Fibroblast of mammary gland (primary cell): ENCODE measurements at regions not wholly inside any gene's neighbourhood (a gene's known extent, or its start where the extent isn't known, plus 50 kb on each side); places are given as distances from the start of the nearest gene placed in this dataset.
A peak's percentile ranks its signal among the peaks of the same experiment; 100 is the strongest.

Experiments used
- DNase-seq: peaks from one replicate; pipeline ENCODE4 v3.0.0-alpha.2; 2010; ENCODE audit warnings: low read depth
- H3K4me3 ChIP-seq: 2 replicates; pipeline ENCODE4 v1.5.1; 2011; ENCODE audit warnings: low read depth, mild to moderate bottlenecking, low read length, moderate library complexity; ENCODE audit not compliant: control insufficient read depth
- CTCF ChIP-seq: conservative IDR thresholded peaks from 2 replicates; pipeline ENCODE4 v1.5.1; 2011; ENCODE audit warnings: low read depth, low read length, inconsistent platforms; ENCODE audit not compliant: control insufficient read depth, insufficient read depth

- no peak for TF ChIP-seq CTCF
- H3K4me3 ChIP-seq = no peak overlapping the region
- DNase-seq = no peak
Measured at GRCh38 chr1:93808871-93809270, 70.1 kb downstream of the DNTTIP2 start.

GRCh38 chr1:93807311-93807930 lies 71.6 kb downstream of the DNTTIP2 start:
- DNase-seq = no peak
- TF ChIP-seq CTCF = no peak
- H3K4me3 ChIP-seq = no peak overlapping the region

DNA sequence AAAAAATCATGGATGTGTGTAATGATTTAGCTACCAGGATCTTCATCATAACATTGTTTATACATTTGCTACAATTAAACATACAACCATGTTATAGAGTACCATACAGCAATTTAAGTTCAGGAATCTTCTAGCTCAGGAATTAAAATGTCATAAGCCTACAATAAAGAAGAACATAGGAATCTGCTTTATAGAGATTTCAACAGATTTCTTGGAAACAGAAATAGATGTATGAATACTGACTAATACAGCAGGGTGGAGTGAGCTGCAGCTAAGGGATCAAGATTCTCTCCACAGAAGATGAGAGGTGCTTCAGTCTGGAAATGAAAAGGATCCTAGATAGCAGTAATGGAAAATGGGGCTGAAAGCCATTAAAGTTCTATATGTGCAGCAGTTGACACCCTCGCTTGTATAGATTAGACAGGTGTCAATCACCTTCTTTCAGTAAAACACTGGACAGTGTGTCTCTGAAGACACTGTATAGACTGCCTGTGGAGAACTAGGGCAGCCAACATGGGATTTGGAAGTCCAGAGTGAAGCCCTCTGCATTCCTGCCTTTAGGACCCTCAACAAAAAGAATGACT lies 73.9 kb downstream of the DNTTIP2 start:
- TF ChIP-seq CTCF = no peak
- DNase-seq = peak; percentile 60
- H3K4me3 ChIP-seq = no peak overlapping the region

DNA sequence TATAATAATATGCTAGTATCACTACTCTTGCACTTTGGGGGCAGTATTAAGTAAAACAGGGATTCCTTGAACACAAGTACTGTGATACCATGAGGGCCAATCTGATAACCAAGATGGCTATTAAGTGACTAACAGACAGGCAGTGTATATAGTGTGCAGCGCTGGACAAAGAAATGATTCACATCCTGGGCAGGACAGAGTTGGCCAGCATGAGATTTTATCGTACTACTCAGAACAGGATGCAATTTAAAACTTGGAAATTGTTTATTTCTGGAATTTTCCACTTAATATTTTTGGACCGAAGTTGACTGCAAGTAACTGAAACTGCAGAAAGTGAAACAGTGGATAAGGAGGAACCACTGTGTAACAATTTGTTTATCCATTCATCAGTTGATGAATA lies 74.6 kb downstream of the DNTTIP2 start:
- TF ChIP-seq CTCF = no peak
- peak; percentile 90 for DNase-seq
- no peak overlapping the region for H3K4me3 ChIP-seq

DNA sequence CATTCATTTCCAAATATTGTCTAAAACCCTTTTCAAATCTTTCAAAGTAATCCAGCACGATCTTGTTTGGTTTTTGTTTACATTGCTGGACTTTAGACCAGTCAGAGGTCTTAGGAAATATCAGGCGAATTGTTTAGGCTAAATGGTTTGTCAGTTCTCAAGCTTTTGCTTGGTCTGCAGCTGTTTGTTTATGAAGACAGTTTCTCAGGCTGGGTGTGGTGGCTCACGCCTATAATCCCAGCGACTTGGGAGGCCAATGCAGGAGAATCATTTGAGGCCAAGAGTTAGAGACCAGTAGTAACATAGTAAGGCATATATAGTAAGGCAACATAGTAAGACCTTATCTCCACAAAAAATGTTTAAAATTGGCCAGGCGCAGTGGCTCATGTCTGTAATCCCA lies 77.5 kb downstream of the DNTTIP2 start:
- no peak overlapping the region for H3K4me3 ChIP-seq
- no peak for TF ChIP-seq CTCF
- DNase-seq = no peak

DNA sequence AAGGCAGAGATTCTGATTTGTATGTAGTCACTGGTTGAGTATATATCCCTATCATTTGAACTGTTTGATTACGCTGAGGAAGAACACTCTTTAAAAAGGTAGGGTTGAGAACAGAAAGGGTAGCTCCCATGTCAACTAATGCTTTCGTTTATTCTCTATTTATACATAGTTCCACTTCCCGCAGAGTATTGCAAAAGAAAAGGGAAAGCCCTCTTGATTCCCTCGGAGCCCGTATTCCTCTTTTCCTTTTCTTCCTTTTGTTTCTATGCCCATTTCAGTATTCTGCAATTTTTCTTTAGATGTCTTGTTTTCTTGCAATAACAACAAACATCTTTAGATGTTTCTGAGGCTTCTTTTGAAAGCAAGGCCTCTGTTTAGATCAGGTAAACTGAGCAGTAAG lies 78.2 kb downstream of the DNTTIP2 start:
- no peak for TF ChIP-seq CTCF
- H3K4me3 ChIP-seq = no peak overlapping the region
- no peak for DNase-seq
